ENCODE measurements at regions not wholly inside any gene's neighbourhood (a gene's known extent, or its start where the extent isn't known, plus 50 kb on each side); places are given as distances from the start of the nearest gene placed in this dataset.

- ATAC-seq (no peak), DNase-seq (peak in 1 of 3 donors; percentile 1)
- H3K9me3 ChIP-seq = no peaks in the 10 kb centered on the region
- H3K27ac ChIP-seq = no peak overlapping the region
- no peaks in the 10 kb centered on the region for H3K4me1 ChIP-seq
- intact Hi-C loops (cut with DNase I) = no loop called here
- no peaks in the 10 kb centered on the region for H3K36me3 ChIP-seq
- 86% methylated on average over 1 of the region's 4 CpGs for WGBS (ENCODE audit: insufficient coverage, low coverage, low lambda C conversion rate, missing lambda C conversion rate)
- H3K27me3 ChIP-seq = no peaks in the 10 kb centered on the region
- TF ChIP-seq CTCF (IDR thresholded peaks at IDR 0.05) (no peak), POLR2A (IDR thresholded peaks at IDR 0.05) (no peak)
- no peak overlapping the region for H3K4me3 ChIP-seq
These were observed 81.4 kb upstream of the KLF13 start for GRCh38 chr15:31245135-31245689.

- no peak overlapping the region for H3K27ac ChIP-seq
- ATAC-seq (no peak), DNase-seq (peak in 1 of 3 donors; percentile 2)
- intact Hi-C loops (cut with DNase I) = no loop called here
- H3K36me3 ChIP-seq = no peaks in the 10 kb centered on the region
- H3K4me3 ChIP-seq = no peak overlapping the region
- WGBS (ENCODE audit: insufficient coverage, low coverage, low lambda C conversion rate, missing lambda C conversion rate) = 81% methylated on average over 2 of the region's 3 CpGs
- TF ChIP-seq POLR2A (IDR thresholded peaks at IDR 0.05) (no peak), CTCF (IDR thresholded peaks at IDR 0.05) (no peak)
- H3K9me3 ChIP-seq = no peaks in the 10 kb centered on the region
- H3K4me1 ChIP-seq = no peaks in the 10 kb centered on the region
- H3K27me3 ChIP-seq = no peaks in the 10 kb centered on the region
These were observed 80.9 kb upstream of the KLF13 start for GRCh38 chr15:31245756-31246155.

- Histone ChIP-seq H3K4me3 (no peak overlapping the region), H3K27me3 (no peaks in the 10 kb centered on the region), H3K27ac (no peak overlapping the region), H3K9me3 (no peaks in the 10 kb centered on the region), H3K36me3 (no peaks in the 10 kb centered on the region), H3K4me1 (no peaks in the 10 kb centered on the region)
- 83% methylated on average over 1 of the region's 13 CpGs for WGBS (ENCODE audit: insufficient coverage, low coverage, low lambda C conversion rate, missing lambda C conversion rate)
- no peak for DNase-seq
- no peak for ATAC-seq
- intact Hi-C loops (cut with DNase I) = no loop called here
- TF ChIP-seq CTCF (IDR thresholded peaks at IDR 0.05) = no peak
- no peak for TF ChIP-seq POLR2A (IDR thresholded peaks at IDR 0.05)
These were observed 79.2 kb upstream of the KLF13 start for GRCh38 chr15:31247404-31247803.

GRCh38 chr15:31248263-31248662, 78.4 kb upstream of the KLF13 start:
- no peaks in the 10 kb centered on the region for H3K4me1 ChIP-seq
- intact Hi-C loops (cut with DNase I) = no loop called here
- H3K9me3 ChIP-seq = no peaks in the 10 kb centered on the region
- WGBS (ENCODE audit: insufficient coverage, low coverage, low lambda C conversion rate, missing lambda C conversion rate) = 85% methylated on average over 3 of the region's 5 CpGs
- no peak for ATAC-seq
- H3K4me3 ChIP-seq = no peak overlapping the region
- no peak overlapping the region for H3K27ac ChIP-seq
- TF ChIP-seq CTCF (IDR thresholded peaks at IDR 0.05) (no peak), POLR2A (IDR thresholded peaks at IDR 0.05) (no peak)
- no peak for DNase-seq
- no peaks in the 10 kb centered on the region for H3K27me3 ChIP-seq
- H3K36me3 ChIP-seq = no peaks in the 10 kb centered on the region

GRCh38 chr15:31248951-31249350, 77.7 kb upstream of the KLF13 start:
- TF ChIP-seq POLR2A (IDR thresholded peaks at IDR 0.05) (no peak), CTCF (IDR thresholded peaks at IDR 0.05) (no peak)
- no peaks in the 10 kb centered on the region for H3K4me1 ChIP-seq
- intact Hi-C loops (cut with DNase I) = no loop called here

More at GRCh38 chr15:31248951-31249350, 77.7 kb upstream of the KLF13 start:
- no peak overlapping the region for H3K4me3 ChIP-seq
- WGBS (ENCODE audit: insufficient coverage, low coverage, low lambda C conversion rate, missing lambda C conversion rate) = 100% methylated on average over 1 of the region's 5 CpGs
- H3K9me3 ChIP-seq = no peaks in the 10 kb centered on the region
- H3K36me3 ChIP-seq = no peaks in the 10 kb centered on the region
- H3K27me3 ChIP-seq = no peaks in the 10 kb centered on the region
- DNase-seq = no peak
- no peak for ATAC-seq
- H3K27ac ChIP-seq = no peak overlapping the region

Data from right lobe of liver (tissue), 6 donors.